ENCODE measurements at regions not wholly inside any gene's neighbourhood (a gene's known extent, or its start where the extent isn't known, plus 50 kb on each side); places are given as distances from the start of the nearest gene placed in this dataset.

DNA sequence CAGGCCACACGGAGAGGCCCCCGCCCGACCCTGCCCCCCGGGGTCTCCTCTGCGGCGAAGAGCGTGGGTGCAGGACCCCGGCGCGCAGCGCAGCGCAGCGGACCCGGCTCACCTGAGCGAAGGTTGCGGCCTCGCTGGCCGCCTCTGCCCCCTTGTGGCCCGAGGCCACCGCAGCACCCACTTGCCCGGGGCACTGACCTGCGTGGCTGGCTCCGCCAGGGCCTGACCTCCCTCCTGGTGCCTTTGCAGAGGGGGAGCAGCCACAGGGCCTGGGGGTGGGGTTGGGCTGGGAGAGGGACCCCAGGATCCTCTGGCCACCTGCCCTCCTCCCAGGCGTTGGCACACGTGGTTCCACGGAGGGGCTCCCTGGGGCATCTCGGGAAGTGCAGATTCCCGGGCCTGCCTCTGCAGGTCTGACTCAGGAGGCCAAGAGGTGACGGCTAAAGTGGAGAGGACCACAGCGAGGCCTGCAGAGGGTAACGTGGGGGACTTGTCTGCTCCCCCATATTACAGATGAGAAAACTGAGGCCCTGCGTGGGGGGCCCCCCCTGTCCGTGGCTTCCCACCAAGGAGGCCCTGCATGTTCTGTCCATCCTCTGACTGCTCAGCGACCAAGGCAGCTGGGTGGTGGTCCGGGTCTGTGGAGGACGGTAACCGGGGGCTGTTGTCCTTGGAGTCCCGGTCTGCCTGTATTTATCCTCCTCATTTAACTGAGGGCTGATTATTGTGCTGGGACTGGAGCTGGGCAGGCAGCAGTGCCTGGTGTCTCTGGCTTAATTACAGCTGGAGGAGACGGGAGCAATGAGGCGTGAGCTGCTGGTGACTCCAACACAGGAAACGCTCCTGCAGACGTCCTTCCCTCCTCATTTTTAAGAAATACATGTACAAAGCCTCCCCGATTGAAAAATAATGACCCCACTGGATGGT lies 67.9 kb upstream of the BEGAIN start:
- peaks cover 14% of the 10 kb centered on the region for H3K4me1 Mint-ChIP-seq (ENCODE audit: low read depth)
- H3K27me3 Mint-ChIP-seq (ENCODE audit: insufficient read depth): peaks cover 13% of the 10 kb centered on the region
- H3K36me3 Mint-ChIP-seq (ENCODE audit: low read depth): no peaks in the 10 kb centered on the region
- no peak overlapping the region for H3K27ac Mint-ChIP-seq
- H3K9me3 Mint-ChIP-seq: no peaks in the 10 kb centered on the region
- DNase-seq: no peak
- TF ChIP-seq, protein P1, sequence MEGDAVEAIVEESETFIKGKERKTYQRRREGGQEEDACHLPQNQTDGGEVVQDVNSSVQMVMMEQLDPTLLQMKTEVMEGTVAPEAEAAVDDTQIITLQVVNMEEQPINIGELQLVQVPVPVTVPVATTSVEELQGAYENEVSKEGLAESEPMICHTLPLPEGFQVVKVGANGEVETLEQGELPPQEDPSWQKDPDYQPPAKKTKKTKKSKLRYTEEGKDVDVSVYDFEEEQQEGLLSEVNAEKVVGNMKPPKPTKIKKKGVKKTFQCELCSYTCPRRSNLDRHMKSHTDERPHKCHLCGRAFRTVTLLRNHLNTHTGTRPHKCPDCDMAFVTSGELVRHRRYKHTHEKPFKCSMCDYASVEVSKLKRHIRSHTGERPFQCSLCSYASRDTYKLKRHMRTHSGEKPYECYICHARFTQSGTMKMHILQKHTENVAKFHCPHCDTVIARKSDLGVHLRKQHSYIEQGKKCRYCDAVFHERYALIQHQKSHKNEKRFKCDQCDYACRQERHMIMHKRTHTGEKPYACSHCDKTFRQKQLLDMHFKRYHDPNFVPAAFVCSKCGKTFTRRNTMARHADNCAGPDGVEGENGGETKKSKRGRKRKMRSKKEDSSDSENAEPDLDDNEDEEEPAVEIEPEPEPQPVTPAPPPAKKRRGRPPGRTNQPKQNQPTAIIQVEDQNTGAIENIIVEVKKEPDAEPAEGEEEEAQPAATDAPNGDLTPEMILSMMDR (IDR thresholded peaks at IDR 0.05): peak; percentile 66
- H3K4me3 Mint-ChIP-seq: no peak overlapping the region

DNA sequence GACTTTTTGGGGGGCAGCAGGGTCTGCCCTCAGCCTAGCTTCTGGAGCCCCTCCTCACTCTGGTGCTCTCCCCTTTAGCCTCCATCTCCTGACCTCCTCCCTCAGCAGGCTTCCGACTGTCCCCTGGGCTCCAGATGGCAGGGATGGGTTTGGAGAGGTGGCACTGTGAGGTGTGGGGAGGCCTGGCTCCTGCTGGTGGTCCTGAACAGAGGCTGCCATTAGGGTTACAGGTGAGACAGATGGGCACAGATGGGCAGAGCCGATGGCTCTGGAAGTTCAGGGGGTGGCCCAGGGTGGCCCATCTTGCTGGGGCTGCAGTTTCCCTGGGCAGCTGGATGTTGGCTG lies 68.5 kb upstream of the BEGAIN start:
- no peak overlapping the region for H3K27ac Mint-ChIP-seq
- no peak overlapping the region for H3K4me3 Mint-ChIP-seq
- H3K36me3 Mint-ChIP-seq (ENCODE audit: low read depth): no peaks in the 10 kb centered on the region
- no peak for DNase-seq
- TF ChIP-seq, protein P1 (IDR thresholded peaks at IDR 0.05): no peak
- peaks cover 19% of the 10 kb centered on the region for H3K4me1 Mint-ChIP-seq (ENCODE audit: low read depth)
- no peaks in the 10 kb centered on the region for H3K9me3 Mint-ChIP-seq
- H3K27me3 Mint-ChIP-seq (ENCODE audit: insufficient read depth): peaks cover 17% of the 10 kb centered on the region

DNA sequence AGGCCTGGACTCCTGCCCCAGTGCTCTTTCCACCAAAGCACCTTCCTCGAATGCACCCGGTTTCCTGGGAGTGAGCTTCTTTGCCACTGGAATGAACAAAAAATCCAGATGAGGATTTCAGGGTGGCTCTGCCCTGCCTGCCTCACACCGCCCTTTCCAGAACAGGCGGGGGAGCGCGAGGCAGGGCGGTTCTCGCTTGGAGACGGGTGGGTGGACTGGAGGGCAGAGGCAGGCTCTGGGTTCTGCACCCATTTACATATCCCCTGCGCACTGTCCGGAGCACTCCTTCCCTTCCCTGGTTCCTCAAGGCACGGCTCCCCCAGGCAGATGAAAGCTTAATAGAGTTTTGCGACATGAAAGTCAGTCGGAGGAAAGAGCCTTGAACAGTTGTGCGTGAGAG lies 69.7 kb upstream of the DLK1 start:
- Mint-ChIP-seq H3K9me3 (no peaks in the 10 kb centered on the region), H3K27me3 (ENCODE audit: insufficient read depth) (peaks cover 18% of the 10 kb centered on the region), H3K4me1 (ENCODE audit: low read depth) (peaks cover 23% of the 10 kb centered on the region), H3K27ac (no peak overlapping the region), H3K4me3 (no peak overlapping the region), H3K36me3 (ENCODE audit: low read depth) (no peaks in the 10 kb centered on the region)
- TF ChIP-seq, protein P1 (IDR thresholded peaks at IDR 0.05): no peak
- no peak for DNase-seq

DNA sequence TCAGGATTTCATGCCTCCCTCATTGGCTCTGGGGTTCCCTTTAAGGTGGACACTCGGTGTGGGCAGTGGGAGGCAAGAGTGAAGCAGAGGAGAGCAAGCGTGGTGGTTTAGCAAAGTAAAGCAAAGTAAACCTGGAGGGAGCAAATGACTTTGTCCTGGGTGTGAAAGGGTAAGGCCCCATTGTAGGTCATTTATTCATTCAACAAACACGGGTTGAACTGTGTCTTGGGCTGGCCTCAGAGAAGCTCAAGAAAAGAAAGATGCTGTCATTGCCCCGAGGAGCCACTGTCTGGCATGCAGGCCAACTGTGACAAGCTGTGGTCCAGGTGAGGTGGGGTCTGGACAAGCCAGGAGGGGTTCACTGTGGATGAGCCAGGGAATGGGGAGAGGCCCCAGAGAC lies 68.9 kb upstream of the DLK1 start:
- no peaks in the 10 kb centered on the region for H3K9me3 Mint-ChIP-seq
- TF ChIP-seq, protein P1 (IDR thresholded peaks at IDR 0.05): no peak
- peaks cover 14% of the 10 kb centered on the region for H3K27me3 Mint-ChIP-seq (ENCODE audit: insufficient read depth)
- H3K27ac Mint-ChIP-seq: no peak overlapping the region
- peaks cover 16% of the 10 kb centered on the region for H3K4me1 Mint-ChIP-seq (ENCODE audit: low read depth)
- no peak for DNase-seq
- H3K36me3 Mint-ChIP-seq (ENCODE audit: low read depth): no peaks in the 10 kb centered on the region
- H3K4me3 Mint-ChIP-seq: no peak overlapping the region

DNA sequence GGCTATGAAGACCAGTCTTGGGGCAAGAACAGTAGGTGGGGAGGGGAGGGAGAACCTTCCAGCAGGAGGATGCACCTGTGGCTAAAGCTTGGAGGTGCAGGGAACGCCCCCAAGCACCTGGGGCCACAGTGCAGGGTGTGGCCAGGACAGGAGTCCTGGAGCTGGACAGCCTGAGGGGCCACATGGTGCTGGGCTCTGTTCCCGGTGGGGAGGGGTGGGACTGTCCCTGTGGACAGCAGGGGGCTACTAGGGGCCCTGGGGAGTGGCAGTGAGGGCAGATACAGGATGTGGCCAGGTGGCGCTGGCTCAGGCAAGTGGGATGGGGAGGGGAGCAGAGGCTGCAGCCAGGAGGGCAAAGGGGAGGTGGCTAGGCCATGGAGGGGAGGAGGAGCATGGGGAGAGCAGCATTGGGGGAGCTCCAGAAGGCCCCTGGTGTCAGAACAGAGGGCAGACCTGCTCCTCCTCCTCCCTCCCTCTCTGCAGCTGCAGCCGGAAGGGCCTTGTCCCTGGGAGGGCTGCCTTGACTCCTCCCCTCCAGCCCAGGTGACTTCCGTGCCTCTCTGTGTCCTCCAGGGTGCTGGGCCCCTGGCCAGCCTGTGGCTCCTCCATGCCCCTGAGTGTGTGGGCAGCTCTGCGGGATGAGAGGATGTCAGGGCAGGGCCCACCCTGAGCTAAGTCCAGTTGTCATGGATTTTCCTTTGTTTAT lies 68.4 kb upstream of the DLK1 start:
- Mint-ChIP-seq H3K27ac (no peak overlapping the region), H3K4me3 (no peak overlapping the region), H3K9me3 (no peaks in the 10 kb centered on the region), H3K4me1 (ENCODE audit: low read depth) (peaks cover 16% of the 10 kb centered on the region), H3K27me3 (ENCODE audit: insufficient read depth) (peaks cover 14% of the 10 kb centered on the region), H3K36me3 (ENCODE audit: low read depth) (no peaks in the 10 kb centered on the region)
- no peak for DNase-seq
- TF ChIP-seq, protein P1 (IDR thresholded peaks at IDR 0.05): no peak

All from HFFc6 (cell line).